GM12878 (cell line): ENCODE measurements at regions not wholly inside any gene's neighbourhood (a gene's known extent, or its start where the extent isn't known, plus 50 kb on each side); places are given as distances from the start of the nearest gene placed in this dataset.

Experiments used
- ATAC-seq: fragments of 200-7000 bp; cut with Tn5 transposase; 3 replicates; pipeline ENCODE4 v1.9.1; 2020; ENCODE audit warnings: mild to moderate bottlenecking, moderate library complexity
- BruUV-seq: library from RNA; stranded (reverse); fragments of 400-500 nt; replicated peaks from 2 replicates; lab custom pipeline; 2021; lab: Mats Ljungman, UMichigan
- CTCF ChIA-PET: fragments of 300-600 bp; sonication (Branson Sonifier 250); formaldehyde crosslinking; extraction: SDS; loops from one replicate; lab custom pipeline; 2021; ENCODE audit warnings: inconsistent platforms; lab: Yijun Ruan, JAX
- POLR2A ChIA-PET: fragments of 350-600 bp; formaldehyde crosslinking; extraction: SDS; loops from one replicate; lab custom pipeline; 2021; ENCODE audit warnings: inconsistent platforms; lab: Charles Lee
- RAD21 ChIA-PET: fragments of 300-600 bp; sonication (Branson Sonifier 250); formaldehyde crosslinking; loops from one replicate; lab custom pipeline; 2023; ENCODE audit warnings: antibody characterized with exemption; ENCODE audit not compliant: unreplicated experiment; lab: Charles Lee
- SMC1A ChIA-PET: fragments of 300-600 bp; sonication (Branson Sonifier 250); formaldehyde crosslinking; loops from one replicate; lab custom pipeline; 2023; ENCODE audit not compliant: unreplicated experiment, uncharacterized antibody; lab: Charles Lee
- DNase-seq: peaks from one replicate; pipeline ENCODE4 v3.0.0-alpha.2; 2011; ENCODE audit warnings: low read depth, low spot score
- FAIRE-seq: peaks from 3 replicates; lab custom pipeline; 2011; peaks lifted over from hg19 to GRCh38; lab: Jason Lieb, UNC
- H2AFZ ChIP-seq: 2 replicates; pipeline ENCODE4 v1.6.0; 2011; ENCODE audit warnings: low read depth, low read length, control low read depth; ENCODE audit not compliant: control insufficient read depth
- H3K27ac ChIP-seq: 2 replicates; pipeline ENCODE4 v1.5.1; 2011; ENCODE audit warnings: control low read depth; ENCODE audit not compliant: control insufficient read depth, insufficient read depth
- H3K27me3 ChIP-seq, 2 experiments: replicated peaks in 1 of 2; 2 replicates each; pipeline versions ENCODE4 v1.6.0 to v1.6.1; 2011; ENCODE audit warnings: low read length in 1 of 2; ENCODE audit not compliant: control insufficient read depth in 2 of 2, insufficient read depth in 2 of 2
- H3K36me3 ChIP-seq, 2 experiments: 2 replicates each; pipeline ENCODE4 v1.5.1; 2011; ENCODE audit warnings: low read length in 1 of 2; ENCODE audit not compliant: control insufficient read depth in 2 of 2, insufficient read depth in 2 of 2
- H3K4me1 ChIP-seq: 2 replicates; pipeline ENCODE4 v1.6.1; 2011; ENCODE audit warnings: mild to moderate bottlenecking, low read length, moderate library complexity, mixed read lengths; ENCODE audit not compliant: control insufficient read depth, insufficient read depth
- H3K4me2 ChIP-seq: 2 replicates; pipeline ENCODE4 v1.6.0; 2011; ENCODE audit warnings: control low read depth; ENCODE audit not compliant: control insufficient read depth, insufficient read depth
- H3K4me3 ChIP-seq: fragments of 200-600 bp; sonication (generic); 2 replicates; pipeline ENCODE4 v1.5.1; 2016
- H3K79me2 ChIP-seq: 2 replicates; pipeline ENCODE4 v1.6.0; 2011; ENCODE audit warnings: low read length; ENCODE audit not compliant: control insufficient read depth, insufficient read depth
- H3K9ac ChIP-seq: 2 replicates; pipeline ENCODE4 v1.8.0; 2011; ENCODE audit warnings: low read length, control low read depth, mixed read lengths; ENCODE audit not compliant: control insufficient read depth, insufficient read depth
- H3K9me3 ChIP-seq: replicated peaks from 3 replicates; pipeline ENCODE4 v1.5.1; 2011; ENCODE audit warnings: mild to moderate bottlenecking, low read length; ENCODE audit not compliant: control insufficient read depth, insufficient read depth
- H4K20me1 ChIP-seq: 2 replicates; pipeline ENCODE4 v1.6.0; 2011; ENCODE audit not compliant: control insufficient read depth, insufficient read depth
- CBX5 ChIP-seq: sonication (generic); IDR thresholded peaks from 2 replicates; pipeline ENCODE4 v1.6.1; 2016; ENCODE audit warnings: low read depth, moderate library complexity, mild to moderate bottlenecking, inconsistent platforms
- CREB1 ChIP-seq: IDR thresholded peaks from 2 replicates; pipeline ENCODE4 v1.6.1; 2012; ENCODE audit warnings: low read depth, mild to moderate bottlenecking, inconsistent platforms
- EED ChIP-seq: sonication (generic); IDR thresholded peaks from 2 replicates; pipeline ENCODE4 v1.6.1; 2016; ENCODE audit warnings: antibody characterized with exemption, low read depth
- HDAC2 ChIP-seq: fragments of 200-600 bp; sonication (generic); IDR thresholded peaks from 2 replicates; pipeline ENCODE4 v1.6.1; 2017
- MTA3 ChIP-seq: IDR thresholded peaks from 2 replicates; pipeline ENCODE4 v1.6.1; 2012; ENCODE audit warnings: low read length, inconsistent platforms, borderline replicate concordance
- RAD21 ChIP-seq: IDR thresholded peaks from 2 replicates; pipeline ENCODE4 v1.6.1; 2011; ENCODE audit warnings: mild to moderate bottlenecking, low read depth, low read length, moderate library complexity; ENCODE audit not compliant: insufficient read depth
- RBBP5 ChIP-seq: fragments of 200-600 bp; sonication (generic); conservative IDR thresholded peaks from 2 replicates; pipeline ENCODE4 v1.6.1; 2016
- RFX5 ChIP-seq: IDR thresholded peaks from 2 replicates; pipeline ENCODE4 v1.6.1; 2011; ENCODE audit warnings: low read depth, low read length, improper control_type of control experiment
- STAT3 ChIP-seq: IDR thresholded peaks from 2 replicates; pipeline ENCODE4 v1.6.1; 2011; ENCODE audit warnings: low read depth, low read length, improper control_type of control experiment
- ZNF274 ChIP-seq: IDR thresholded peaks from one replicate; pipeline ENCODE4 v1.8.0; 2011; ENCODE audit not compliant: insufficient read length, insufficient read depth
- ZZZ3 ChIP-seq: IDR thresholded peaks from 2 replicates; pipeline ENCODE4 v1.6.1; 2011; ENCODE audit warnings: low read depth; ENCODE audit not compliant: control insufficient read depth, insufficient read length
- WGBS: methylation state at CpG from one replicate; pipeline ENCODE4 v1.1.6; 2016; ENCODE audit warnings: low lambda C conversion rate; ENCODE audit not compliant: insufficient replicate concordance, insufficient coverage; ENCODE audit errors: missing lambda C conversion rate; 5-methylcytosine and 5-hydroxymethylcytosine counted together
- in situ Hi-C: fragments of 300-500 bp; cut with MboI; formaldehyde crosslinking; loops from 9 replicates; pipeline ENCODE4 v1.14.3; 2018; ENCODE audit warnings: mixed read lengths
- intact Hi-C: fragments of 100-400 bp; cut with micrococcal nuclease; formaldehyde crosslinking; loops from one replicate; pipeline ENCODE4 v1.14.2; 2022; ENCODE audit not compliant: unreplicated experiment
- TF ChIP-seq, protein P1 (sequence below): IDR thresholded peaks from 2 replicates; pipeline ENCODE4 v1.6.1; 2012; ENCODE audit warnings: improper control_type of control experiment, low read depth, low read length; ENCODE audit not compliant: insufficient replicate concordance
- TF ChIP-seq, protein P2 (sequence below): IDR thresholded peaks from 2 replicates; pipeline ENCODE4 v1.6.1; 2011; ENCODE audit warnings: borderline replicate concordance, low read depth, mild to moderate bottlenecking, moderate library complexity, mixed read lengths, low read length; ENCODE audit not compliant: insufficient read depth; ENCODE audit errors: extremely low read length
- TF ChIP-seq, protein P3 (sequence below): fragments of 450-650 bp; IDR thresholded peaks from 2 replicates; pipeline ENCODE4 v1.6.1; 2014; ENCODE audit warnings: mild to moderate bottlenecking
- TF ChIP-seq, protein P4 (sequence below): fragments of 450-650 bp; formaldehyde crosslinking; IDR thresholded peaks from 2 replicates; pipeline ENCODE4 v1.4.0; 2020; ENCODE audit warnings: mild to moderate bottlenecking, moderate library complexity

DNA sequence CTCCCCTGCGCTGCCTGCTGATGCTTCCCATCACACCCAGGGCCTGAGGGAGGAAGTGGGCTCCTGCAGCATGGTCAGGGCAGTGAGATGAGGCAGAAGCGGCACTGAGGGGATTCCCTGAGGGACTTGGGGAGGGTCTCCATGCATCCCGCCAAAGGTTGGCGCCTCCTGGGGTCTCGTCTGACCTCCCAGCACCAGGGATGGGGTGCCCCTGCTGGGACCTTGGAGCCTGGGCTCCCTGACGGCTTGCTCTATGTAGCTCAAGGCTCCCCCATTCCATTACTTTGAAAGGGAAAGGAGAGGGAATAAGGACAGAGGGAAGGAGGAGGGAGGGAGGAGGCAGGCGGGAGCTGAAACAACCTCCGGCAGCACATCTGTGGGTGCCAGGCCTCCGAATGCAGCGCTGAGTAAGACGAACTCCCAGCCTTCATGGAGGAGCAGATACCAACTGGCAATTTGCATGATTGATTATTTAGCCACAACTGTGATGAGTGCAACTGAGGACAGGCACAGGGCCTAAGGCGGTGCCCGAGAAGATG, 259.3 kb downstream of the ERMARD start:
- in situ Hi-C loops (no loop called here), intact Hi-C loops (no loop called here)
- no peak overlapping the region for H2AFZ ChIP-seq
- no peaks in the 10 kb centered on the region for H3K4me1 ChIP-seq
- no peak overlapping the region for H3K27ac ChIP-seq
- WGBS = 58% methylated on average over 13 of the region's 13 CpGs
- BruUV-seq = no TSS peak
- no peaks in the 10 kb centered on the region for H3K36me3 ChIP-seq
- no peaks in the 10 kb centered on the region for H4K20me1 ChIP-seq
- no peaks in the 10 kb centered on the region for H3K27me3 ChIP-seq
- FAIRE-seq = no peak
- SMC1A ChIA-PET = no interaction called here
- CTCF ChIA-PET = no interaction called here
- H3K9ac ChIP-seq = no peak overlapping the region
- H3K4me2 ChIP-seq = no peak overlapping the region
- no peak for DNase-seq
- RAD21 ChIA-PET = no interaction called here
- ATAC-seq = no peak
- POLR2A ChIA-PET = no interaction called here
- H3K9me3 ChIP-seq = no peaks in the 10 kb centered on the region
- H3K79me2 ChIP-seq = no peaks in the 10 kb centered on the region
- no peak overlapping the region for H3K4me3 ChIP-seq
- TF ChIP-seq, protein P1, sequence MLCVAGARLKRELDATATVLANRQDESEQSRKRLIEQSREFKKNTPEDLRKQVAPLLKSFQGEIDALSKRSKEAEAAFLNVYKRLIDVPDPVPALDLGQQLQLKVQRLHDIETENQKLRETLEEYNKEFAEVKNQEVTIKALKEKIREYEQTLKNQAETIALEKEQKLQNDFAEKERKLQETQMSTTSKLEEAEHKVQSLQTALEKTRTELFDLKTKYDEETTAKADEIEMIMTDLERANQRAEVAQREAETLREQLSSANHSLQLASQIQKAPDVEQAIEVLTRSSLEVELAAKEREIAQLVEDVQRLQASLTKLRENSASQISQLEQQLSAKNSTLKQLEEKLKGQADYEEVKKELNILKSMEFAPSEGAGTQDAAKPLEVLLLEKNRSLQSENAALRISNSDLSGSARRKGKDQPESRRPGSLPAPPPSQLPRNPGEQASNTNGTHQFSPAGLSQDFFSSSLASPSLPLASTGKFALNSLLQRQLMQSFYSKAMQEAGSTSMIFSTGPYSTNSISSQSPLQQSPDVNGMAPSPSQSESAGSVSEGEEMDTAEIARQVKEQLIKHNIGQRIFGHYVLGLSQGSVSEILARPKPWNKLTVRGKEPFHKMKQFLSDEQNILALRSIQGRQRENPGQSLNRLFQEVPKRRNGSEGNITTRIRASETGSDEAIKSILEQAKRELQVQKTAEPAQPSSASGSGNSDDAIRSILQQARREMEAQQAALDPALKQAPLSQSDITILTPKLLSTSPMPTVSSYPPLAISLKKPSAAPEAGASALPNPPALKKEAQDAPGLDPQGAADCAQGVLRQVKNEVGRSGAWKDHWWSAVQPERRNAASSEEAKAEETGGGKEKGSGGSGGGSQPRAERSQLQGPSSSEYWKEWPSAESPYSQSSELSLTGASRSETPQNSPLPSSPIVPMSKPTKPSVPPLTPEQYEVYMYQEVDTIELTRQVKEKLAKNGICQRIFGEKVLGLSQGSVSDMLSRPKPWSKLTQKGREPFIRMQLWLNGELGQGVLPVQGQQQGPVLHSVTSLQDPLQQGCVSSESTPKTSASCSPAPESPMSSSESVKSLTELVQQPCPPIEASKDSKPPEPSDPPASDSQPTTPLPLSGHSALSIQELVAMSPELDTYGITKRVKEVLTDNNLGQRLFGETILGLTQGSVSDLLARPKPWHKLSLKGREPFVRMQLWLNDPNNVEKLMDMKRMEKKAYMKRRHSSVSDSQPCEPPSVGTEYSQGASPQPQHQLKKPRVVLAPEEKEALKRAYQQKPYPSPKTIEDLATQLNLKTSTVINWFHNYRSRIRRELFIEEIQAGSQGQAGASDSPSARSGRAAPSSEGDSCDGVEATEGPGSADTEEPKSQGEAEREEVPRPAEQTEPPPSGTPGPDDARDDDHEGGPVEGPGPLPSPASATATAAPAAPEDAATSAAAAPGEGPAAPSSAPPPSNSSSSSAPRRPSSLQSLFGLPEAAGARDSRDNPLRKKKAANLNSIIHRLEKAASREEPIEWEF = no peak
- no peak for TF ChIP-seq HDAC2
- TF ChIP-seq STAT3 = no peak
- no peak for TF ChIP-seq ZZZ3
- TF ChIP-seq, protein P2, sequence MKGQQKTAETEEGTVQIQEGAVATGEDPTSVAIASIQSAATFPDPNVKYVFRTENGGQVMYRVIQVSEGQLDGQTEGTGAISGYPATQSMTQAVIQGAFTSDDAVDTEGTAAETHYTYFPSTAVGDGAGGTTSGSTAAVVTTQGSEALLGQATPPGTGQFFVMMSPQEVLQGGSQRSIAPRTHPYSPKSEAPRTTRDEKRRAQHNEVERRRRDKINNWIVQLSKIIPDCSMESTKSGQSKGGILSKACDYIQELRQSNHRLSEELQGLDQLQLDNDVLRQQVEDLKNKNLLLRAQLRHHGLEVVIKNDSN = no peak
- TF ChIP-seq CREB1 = no peak
- TF ChIP-seq, protein P3, sequence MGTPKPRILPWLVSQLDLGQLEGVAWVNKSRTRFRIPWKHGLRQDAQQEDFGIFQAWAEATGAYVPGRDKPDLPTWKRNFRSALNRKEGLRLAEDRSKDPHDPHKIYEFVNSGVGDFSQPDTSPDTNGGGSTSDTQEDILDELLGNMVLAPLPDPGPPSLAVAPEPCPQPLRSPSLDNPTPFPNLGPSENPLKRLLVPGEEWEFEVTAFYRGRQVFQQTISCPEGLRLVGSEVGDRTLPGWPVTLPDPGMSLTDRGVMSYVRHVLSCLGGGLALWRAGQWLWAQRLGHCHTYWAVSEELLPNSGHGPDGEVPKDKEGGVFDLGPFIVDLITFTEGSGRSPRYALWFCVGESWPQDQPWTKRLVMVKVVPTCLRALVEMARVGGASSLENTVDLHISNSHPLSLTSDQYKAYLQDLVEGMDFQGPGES = no peak
- TF ChIP-seq EED = no peak
- TF ChIP-seq ZNF274 = no peak
- TF ChIP-seq CBX5 = no peak
- TF ChIP-seq, protein P4, sequence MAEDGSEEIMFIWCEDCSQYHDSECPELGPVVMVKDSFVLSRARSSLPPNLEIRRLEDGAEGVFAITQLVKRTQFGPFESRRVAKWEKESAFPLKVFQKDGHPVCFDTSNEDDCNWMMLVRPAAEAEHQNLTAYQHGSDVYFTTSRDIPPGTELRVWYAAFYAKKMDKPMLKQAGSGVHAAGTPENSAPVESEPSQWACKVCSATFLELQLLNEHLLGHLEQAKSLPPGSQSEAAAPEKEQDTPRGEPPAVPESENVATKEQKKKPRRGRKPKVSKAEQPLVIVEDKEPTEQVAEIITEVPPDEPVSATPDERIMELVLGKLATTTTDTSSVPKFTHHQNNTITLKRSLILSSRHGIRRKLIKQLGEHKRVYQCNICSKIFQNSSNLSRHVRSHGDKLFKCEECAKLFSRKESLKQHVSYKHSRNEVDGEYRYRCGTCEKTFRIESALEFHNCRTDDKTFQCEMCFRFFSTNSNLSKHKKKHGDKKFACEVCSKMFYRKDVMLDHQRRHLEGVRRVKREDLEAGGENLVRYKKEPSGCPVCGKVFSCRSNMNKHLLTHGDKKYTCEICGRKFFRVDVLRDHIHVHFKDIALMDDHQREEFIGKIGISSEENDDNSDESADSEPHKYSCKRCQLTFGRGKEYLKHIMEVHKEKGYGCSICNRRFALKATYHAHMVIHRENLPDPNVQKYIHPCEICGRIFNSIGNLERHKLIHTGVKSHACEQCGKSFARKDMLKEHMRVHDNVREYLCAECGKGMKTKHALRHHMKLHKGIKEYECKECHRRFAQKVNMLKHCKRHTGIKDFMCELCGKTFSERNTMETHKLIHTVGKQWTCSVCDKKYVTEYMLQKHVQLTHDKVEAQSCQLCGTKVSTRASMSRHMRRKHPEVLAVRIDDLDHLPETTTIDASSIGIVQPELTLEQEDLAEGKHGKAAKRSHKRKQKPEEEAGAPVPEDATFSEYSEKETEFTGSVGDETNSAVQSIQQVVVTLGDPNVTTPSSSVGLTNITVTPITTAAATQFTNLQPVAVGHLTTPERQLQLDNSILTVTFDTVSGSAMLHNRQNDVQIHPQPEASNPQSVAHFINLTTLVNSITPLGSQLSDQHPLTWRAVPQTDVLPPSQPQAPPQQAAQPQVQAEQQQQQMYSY (CRISPR knock-in tag) = no peak
- TF ChIP-seq RFX5 = no peak
- no peak for TF ChIP-seq MTA3
- TF ChIP-seq RBBP5 = no peak
- no peak for TF ChIP-seq RAD21
